H1 (cell line): ENCODE measurements at regions not wholly inside any gene's neighbourhood (a gene's known extent, or its start where the extent isn't known, plus 50 kb on each side); places are given as distances from the start of the nearest gene placed in this dataset.
A peak's percentile ranks its signal among the peaks of the same experiment; 100 is the strongest.

Experiments used
- CTCF ChIA-PET: fragments of 300-600 bp; sonication (Branson Sonifier 250); formaldehyde crosslinking; loops from one replicate; lab custom pipeline; 2021; ENCODE audit not compliant: partially characterized antibody; lab: Charles Lee
- POLR2A ChIA-PET: fragments of 300-600 bp; sonication (Branson Sonifier 250); formaldehyde crosslinking; loops from one replicate; lab custom pipeline; 2021; ENCODE audit warnings: inconsistent platforms; ENCODE audit not compliant: partially characterized antibody; lab: Charles Lee
- DNase-seq, 2 experiments: peaks; one replicate each; pipeline versions ENCODE4 v3.0.0 to v3.0.0-alpha.2; 2010 to 2022; ENCODE audit warnings: low spot score in 2 of 2, low read depth in 1 of 2, mixed read lengths in 1 of 2
- FAIRE-seq: peaks from 2 replicates; lab custom pipeline; 2011; peaks lifted over from hg19 to GRCh38; lab: Jason Lieb, UNC
- H2AFZ ChIP-seq: 2 replicates; pipeline ENCODE4 v1.8.1; 2012; ENCODE audit warnings: low read length, inconsistent platforms
- H2AK5ac ChIP-seq: 2 replicates; pipeline ENCODE4 v1.6.1; 2013; ENCODE audit warnings: low read depth, low read length
- H2BK120ac ChIP-seq: replicated peaks from 2 replicates; pipeline ENCODE3; 2013; ENCODE audit warnings: low read depth, low read length, inconsistent platforms
- H2BK12ac ChIP-seq: 2 replicates; pipeline ENCODE4 v1.6.1; 2013; ENCODE audit warnings: low read depth, low read length
- H2BK15ac ChIP-seq: 2 replicates; pipeline ENCODE4 v1.6.1; 2013; ENCODE audit warnings: low read length
- H2BK20ac ChIP-seq: 2 replicates; pipeline ENCODE4 v1.6.1; 2013; ENCODE audit warnings: low read length
- H2BK5ac ChIP-seq: 2 replicates; pipeline ENCODE4 v1.6.1; 2013; ENCODE audit warnings: low read depth, low read length
- H3K14ac ChIP-seq: 2 replicates; pipeline ENCODE4 v1.6.1; 2013; ENCODE audit warnings: inconsistent platforms; ENCODE audit not compliant: insufficient read length
- H3K18ac ChIP-seq: 2 replicates; pipeline ENCODE4 v1.6.1; 2013; ENCODE audit warnings: low read length; ENCODE audit errors: extremely low read depth
- H3K23ac ChIP-seq: 2 replicates; pipeline ENCODE4 v1.6.1; 2013; ENCODE audit warnings: inconsistent platforms; ENCODE audit not compliant: insufficient read length
- H3K23me2 ChIP-seq: 2 replicates; pipeline ENCODE4 v1.6.1; 2013; ENCODE audit warnings: low read depth, low read length
- H3K27ac ChIP-seq: 2 replicates; pipeline ENCODE4 v1.6.1; 2011; ENCODE audit warnings: low read depth, low read length, inconsistent platforms
- H3K27me3 ChIP-seq, 4 experiments: replicated peaks in 1 of 4; 1 replicate in 1 of 4; 2 replicates in 3 of 4; pipeline versions ENCODE4 v1.6.1 to v1.8.1; 2011 to 2013; ENCODE audit warnings: low read length in 3 of 4, mild to moderate bottlenecking in 3 of 4, inconsistent platforms in 2 of 4, mixed read lengths in 2 of 4, moderate library complexity in 1 of 4; ENCODE audit not compliant: control insufficient read depth in 3 of 4, insufficient read depth in 3 of 4; ENCODE audit errors: extremely low read depth in 1 of 4
- H3K36me3 ChIP-seq, 4 experiments: 2 replicates each; pipeline versions ENCODE4 v1.6.1 to v1.8.1; 2011 to 2013; ENCODE audit warnings: mild to moderate bottlenecking in 4 of 4, low read length in 3 of 4, moderate library complexity in 2 of 4, control low read depth in 1 of 4, inconsistent platforms in 1 of 4; ENCODE audit not compliant: insufficient read depth in 4 of 4, control insufficient read depth in 2 of 4
- H3K4ac ChIP-seq: replicated peaks from 2 replicates; pipeline ENCODE3; 2013; ENCODE audit warnings: low read length, low read depth, mixed read lengths, inconsistent platforms; ENCODE audit not compliant: insufficient read length
- H3K4me1 ChIP-seq, 4 experiments: replicated peaks in 1 of 4; 1 replicate in 1 of 4; 2 replicates in 3 of 4; pipeline versions ENCODE4 v1.6.1 to v1.8.1; 2011 to 2013; ENCODE audit warnings: low read length in 3 of 4, inconsistent platforms in 2 of 4, mixed read lengths in 1 of 4; ENCODE audit not compliant: insufficient read depth in 4 of 4, control insufficient read depth in 3 of 4
- H3K4me2 ChIP-seq, 2 experiments: 2 replicates each; pipeline versions ENCODE4 v1.6.1 to v1.8.1; 2011 to 2013; ENCODE audit warnings: low read depth in 2 of 2, low read length in 2 of 2, control low read depth in 1 of 2, inconsistent platforms in 1 of 2, mild to moderate bottlenecking in 1 of 2; ENCODE audit not compliant: insufficient read depth in 1 of 2
- H3K4me3 ChIP-seq, 4 experiments: fragments of 200-600, 300-600 bp in 1 of 4; sonication (generic), shearing (Covaris generic), sonication (Bioruptor Twin) in 1 of 4; 2 replicates each; pipeline versions ENCODE4 v1.5.1 to v1.8.1; 2011 to 2016; ENCODE audit warnings: low read length in 4 of 4, low read depth in 3 of 4, control low read depth in 2 of 4, inconsistent platforms in 2 of 4, mild to moderate bottlenecking in 2 of 4, mixed read lengths in 1 of 4, moderate library complexity in 1 of 4; ENCODE audit not compliant: insufficient read depth in 2 of 4; ENCODE audit errors: extremely low read depth in 1 of 4
- H3K56ac ChIP-seq: replicated peaks from 2 replicates; pipeline ENCODE3; 2013; ENCODE audit warnings: low read depth, mild to moderate bottlenecking, mixed read lengths, low read length, inconsistent platforms; ENCODE audit not compliant: insufficient read length
- H3K79me1 ChIP-seq: 2 replicates; pipeline ENCODE4 v1.6.1; 2013; ENCODE audit warnings: low read depth, low read length, control low read depth
- H3K79me2 ChIP-seq, 2 experiments: 2 replicates each; pipeline versions ENCODE4 v1.6.1 to v1.8.1; 2012 to 2013; ENCODE audit warnings: low read length in 2 of 2, mild to moderate bottlenecking in 2 of 2, inconsistent platforms in 1 of 2; ENCODE audit not compliant: insufficient read depth in 2 of 2, control insufficient read depth in 1 of 2
- H3K9ac ChIP-seq, 4 experiments: replicated peaks in 1 of 4; 1 replicate in 1 of 4; 2 replicates in 3 of 4; pipeline versions ENCODE4 v1.6.1 to v1.8.1; 2011 to 2013; ENCODE audit warnings: low read depth in 3 of 4, low read length in 3 of 4, control low read depth in 2 of 4, mild to moderate bottlenecking in 2 of 4, moderate library complexity in 2 of 4, inconsistent platforms in 1 of 4; ENCODE audit errors: extremely low read depth in 1 of 4
- H3K9me3 ChIP-seq, 2 experiments: 2 replicates each; pipeline versions ENCODE4 v1.6.1 to v1.8.1; 2012 to 2013; ENCODE audit warnings: mild to moderate bottlenecking in 2 of 2, moderate library complexity in 2 of 2, control low read depth in 1 of 2, inconsistent platforms in 1 of 2, low read depth in 1 of 2, low read length in 1 of 2, mixed read lengths in 1 of 2; ENCODE audit not compliant: insufficient read depth in 2 of 2
- H4K20me1 ChIP-seq, 2 experiments: replicated peaks in 1 of 2; 2 replicates each; pipeline versions ENCODE3 to v1.8.1; 2011 to 2013; ENCODE audit warnings: inconsistent platforms in 2 of 2, low read length in 2 of 2, mild to moderate bottlenecking in 1 of 2; ENCODE audit not compliant: insufficient read depth in 2 of 2, control insufficient read depth in 1 of 2
- H4K5ac ChIP-seq: 2 replicates; pipeline ENCODE4 v1.6.1; 2013; ENCODE audit warnings: low read length, low read depth, mixed read lengths, inconsistent platforms; ENCODE audit not compliant: insufficient read length
- H4K8ac ChIP-seq: 2 replicates; pipeline ENCODE4 v1.8.0; 2013; ENCODE audit warnings: mild to moderate bottlenecking, moderate library complexity, low read length, inconsistent platforms; ENCODE audit not compliant: insufficient read depth; ENCODE audit errors: extremely low read depth
- H4K91ac ChIP-seq: replicated peaks from 2 replicates; pipeline ENCODE3; 2013; ENCODE audit warnings: low read length, mixed read lengths, inconsistent platforms; ENCODE audit not compliant: insufficient read length
- BRCA1 ChIP-seq: IDR thresholded peaks from 2 replicates; pipeline ENCODE4 v1.6.1; 2012; ENCODE audit warnings: low read depth, low read length, improper control_type of control experiment
- CHD1 ChIP-seq: IDR thresholded peaks from 2 replicates; pipeline ENCODE4 v1.6.1; 2012; ENCODE audit warnings: low read depth, low read length, improper control_type of control experiment
- HDAC6 ChIP-seq: IDR thresholded peaks from one replicate; pipeline ENCODE4 v1.7.1; 2012; ENCODE audit warnings: low read depth, mild to moderate bottlenecking, inconsistent platforms, low read length, moderate library complexity
- KDM1A ChIP-seq: fragments of 200-600, 300-600 bp; sonication (generic); IDR thresholded peaks from 2 replicates; pipeline ENCODE4 v1.7.1; 2016; ENCODE audit warnings: mild to moderate bottlenecking, low read length, borderline replicate concordance
- KDM5A ChIP-seq: fragments of 200-600 bp; IDR thresholded peaks from 2 replicates; pipeline ENCODE4 v1.7.1; 2012; ENCODE audit warnings: mild to moderate bottlenecking, low read length, inconsistent platforms, mixed read lengths
- POLR2A ChIP-seq, 2 experiments: IDR thresholded peaks; 1 replicate in 1 of 2; 2 replicates in 1 of 2; pipeline ENCODE4 v1.6.1; 2011; ENCODE audit warnings: low read depth in 2 of 2, low read length in 2 of 2, mild to moderate bottlenecking in 2 of 2; ENCODE audit errors: control extremely low read depth in 1 of 2
- RXRA ChIP-seq: IDR thresholded peaks from 2 replicates; pipeline ENCODE4 v1.6.1; 2011; ENCODE audit warnings: low read depth, mild to moderate bottlenecking, low read length, moderate library complexity; ENCODE audit not compliant: insufficient read depth
- SIX5 ChIP-seq: IDR thresholded peaks from 2 replicates; pipeline ENCODE4 v1.6.1; 2011; ENCODE audit warnings: mild to moderate bottlenecking, low read depth, low read length
- TEAD4 ChIP-seq: IDR thresholded peaks from 2 replicates; pipeline ENCODE4 v1.6.1; 2012; ENCODE audit warnings: low read depth, low read length, inconsistent platforms, mixed read lengths
- WGBS, 2 experiments: shearing (Covaris generic) in 1 of 2; methylation state at CpG; one replicate each; pipeline versions ENCODE4 v1.1.6 to v1.1.7; 2013 to 2015; ENCODE audit warnings: low lambda C conversion rate in 2 of 2, mixed read lengths in 2 of 2, inconsistent platforms in 1 of 2, low coverage in 1 of 2, missing lambda C conversion rate in 1 of 2; ENCODE audit not compliant: insufficient replicate concordance in 2 of 2, insufficient coverage in 1 of 2, insufficient read length in 1 of 2; ENCODE audit errors: extremely low coverage in 1 of 2, missing lambda C conversion rate in 1 of 2; 5-methylcytosine and 5-hydroxymethylcytosine counted together

- Histone ChIP-seq H2BK120ac (no peak overlapping the region), H2AFZ (no peak overlapping the region), H2BK15ac (no peak overlapping the region), H3K79me1 (no peaks in the 10 kb centered on the region), H3K79me2 (no peaks in the 10 kb centered on the region), H3K36me3 (no peaks in the 10 kb centered on the region), H4K91ac (no peak overlapping the region), H4K5ac (no peak overlapping the region), H4K8ac (no peak overlapping the region), H3K27me3 (no peaks in the 10 kb centered on the region), H2BK5ac (no peak overlapping the region), H3K4me3 (no peak overlapping the region), H3K23me2 (no peaks in the 10 kb centered on the region), H3K27ac (no peak overlapping the region), H3K14ac (no peak overlapping the region), H4K20me1 (no peaks in the 10 kb centered on the region), H2AK5ac (no peak overlapping the region), H3K56ac (no peak overlapping the region), H3K9me3 (no peaks in the 10 kb centered on the region), H3K4ac (no peak overlapping the region), H3K4me1 (no peaks in the 10 kb centered on the region), H3K18ac (no peak overlapping the region), H3K9ac (peak overlapping the region in 1 of 4 experiments; percentile 34; a peak in 1 of 7 replicates), H2BK12ac (no peak overlapping the region), H3K23ac (no peak overlapping the region), H3K4me2 (no peak overlapping the region), H2BK20ac (no peak overlapping the region)
- 73% methylated on average over 3 of the region's 3 CpGs; no CpG with 5 or more reads in 1 of the 2 experiments for WGBS, 2 experiments
- FAIRE-seq (no peak), DNase-seq (no peak)
- POLR2A ChIA-PET: no interaction called here
- CTCF ChIA-PET: no interaction called here
- TF ChIP-seq RXRA (no peak), SIX5 (no peak), KDM5A (no peak), BRCA1 (no peak), KDM1A (no peak), POLR2A (IDR thresholded peaks at IDR 0.05; ENCODE audit: control extremely low read depth in 1 of 2, low read depth in 2 of 2, low read length in 2 of 2) (no peak), CHD1 (no peak), TEAD4 (no peak), HDAC6 (no peak)
Observed at GRCh38 chr5:120039111-120039510, 409.8 kb downstream of the FAM170A start.
